IPS-20b (cell line): ENCODE measurements at regions not wholly inside any gene's neighbourhood (a gene's known extent, or its start where the extent isn't known, plus 50 kb on each side); places are given as distances from the start of the nearest gene placed in this dataset.

Experiments
- H3K27ac ChIP-seq: one replicate; pipeline ENCODE4 v1.5.1; 2013; ENCODE audit warnings: low read length
- H3K27me3 ChIP-seq: 2 replicates; pipeline ENCODE4 v1.6.1; 2013; ENCODE audit warnings: mild to moderate bottlenecking, low read length, inconsistent platforms; ENCODE audit not compliant: insufficient read depth
- H3K36me3 ChIP-seq: 2 replicates; pipeline ENCODE4 v1.6.1; 2013; ENCODE audit warnings: low read depth, mild to moderate bottlenecking, inconsistent platforms, low read length, moderate library complexity; ENCODE audit not compliant: insufficient read depth
- H3K4me1 ChIP-seq: 2 replicates; pipeline ENCODE4 v1.6.1; 2013; ENCODE audit warnings: mild to moderate bottlenecking, control low read depth, inconsistent platforms, low read length, moderate library complexity; ENCODE audit not compliant: insufficient read depth
- H3K4me3 ChIP-seq: 2 replicates; pipeline ENCODE4 v1.5.1; 2013; ENCODE audit warnings: mild to moderate bottlenecking, low read length, inconsistent platforms
- H3K9ac ChIP-seq: 2 replicates; pipeline ENCODE4 v1.6.1; 2013; ENCODE audit warnings: low read depth, mild to moderate bottlenecking, inconsistent platforms, low read length, moderate library complexity
- H3K9me3 ChIP-seq: 2 replicates; pipeline ENCODE4 v1.6.1; 2013; ENCODE audit warnings: mild to moderate bottlenecking, low read depth, low read length, inconsistent platforms; ENCODE audit not compliant: insufficient read depth

DNA sequence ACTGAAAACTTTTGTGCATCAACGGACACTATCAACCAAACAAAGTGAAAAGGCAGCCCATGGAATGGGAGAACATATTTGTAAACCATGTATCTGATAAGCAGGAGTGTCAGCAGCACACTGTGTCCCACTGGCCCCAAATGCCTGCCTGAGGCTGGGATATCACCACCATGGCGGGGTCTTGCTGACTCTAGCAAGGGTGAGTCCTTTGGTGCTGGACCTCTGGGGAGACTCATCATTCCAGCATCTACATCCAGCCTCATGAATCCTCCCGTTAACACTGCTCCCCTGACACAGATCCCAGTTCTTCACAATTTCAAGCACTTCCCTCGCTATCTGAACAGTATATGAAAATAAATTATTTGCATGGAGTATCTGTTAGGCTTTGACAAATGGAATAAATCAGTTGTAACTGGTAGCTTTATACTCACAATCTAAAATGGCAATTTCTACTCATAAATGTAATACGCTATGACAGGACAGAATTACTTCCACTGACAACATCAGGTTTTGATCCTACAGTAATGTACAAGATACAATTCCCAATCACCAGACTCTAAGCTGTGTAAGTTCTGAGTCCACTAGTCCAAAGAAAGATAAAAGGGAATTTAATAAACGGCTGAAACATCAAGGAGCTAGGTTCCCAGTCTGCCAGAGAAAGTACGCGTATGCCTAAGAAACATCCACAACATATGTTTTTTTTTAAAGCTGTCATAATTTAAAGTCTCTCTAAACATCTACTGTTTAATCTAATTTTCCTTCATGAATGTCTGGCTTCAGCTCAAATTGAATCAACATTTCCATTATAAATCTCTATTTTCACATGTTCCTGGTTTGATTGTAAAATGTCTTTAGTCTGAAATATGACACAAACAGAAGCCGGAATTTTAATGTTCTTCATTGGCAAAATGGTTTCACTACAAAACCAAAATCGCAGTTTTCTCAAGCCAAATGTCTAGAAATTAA lies 95.1 kb downstream of the SIPA1L2 start:
- no peaks in the 10 kb centered on the region for H3K9me3 ChIP-seq
- no peak overlapping the region for H3K27ac ChIP-seq
- no peak overlapping the region for H3K9ac ChIP-seq
- no peaks in the 10 kb centered on the region for H3K27me3 ChIP-seq
- peaks cover 21% of the 10 kb centered on the region for H3K4me1 ChIP-seq
- no peak overlapping the region for H3K4me3 ChIP-seq
- H3K36me3 ChIP-seq: no peaks in the 10 kb centered on the region

DNA sequence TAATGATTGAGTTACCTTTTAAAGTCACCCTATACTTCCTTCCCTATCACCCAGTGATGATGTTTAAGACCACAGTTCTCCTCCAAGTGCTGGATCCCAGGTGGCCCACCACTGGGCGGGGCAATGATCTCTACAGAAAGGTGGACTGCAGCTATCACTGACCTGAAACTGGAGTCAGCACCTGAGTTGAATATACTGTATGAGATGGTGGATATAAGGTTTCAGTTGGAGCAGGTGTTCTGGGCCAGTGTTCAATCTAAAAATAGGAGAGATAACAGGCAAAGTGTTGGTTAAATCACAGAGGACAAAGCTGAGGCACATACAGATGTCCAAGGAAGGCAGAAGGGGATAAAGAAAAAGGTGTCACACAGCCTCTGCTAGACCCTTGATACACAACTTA lies 96.6 kb downstream of the SIPA1L2 start:
- no peak overlapping the region for H3K27ac ChIP-seq
- no peaks in the 10 kb centered on the region for H3K36me3 ChIP-seq
- no peak overlapping the region for H3K4me3 ChIP-seq
- H3K27me3 ChIP-seq: no peaks in the 10 kb centered on the region
- no peak overlapping the region for H3K9ac ChIP-seq
- peaks cover 10% of the 10 kb centered on the region for H3K4me1 ChIP-seq
- H3K9me3 ChIP-seq: no peaks in the 10 kb centered on the region

DNA sequence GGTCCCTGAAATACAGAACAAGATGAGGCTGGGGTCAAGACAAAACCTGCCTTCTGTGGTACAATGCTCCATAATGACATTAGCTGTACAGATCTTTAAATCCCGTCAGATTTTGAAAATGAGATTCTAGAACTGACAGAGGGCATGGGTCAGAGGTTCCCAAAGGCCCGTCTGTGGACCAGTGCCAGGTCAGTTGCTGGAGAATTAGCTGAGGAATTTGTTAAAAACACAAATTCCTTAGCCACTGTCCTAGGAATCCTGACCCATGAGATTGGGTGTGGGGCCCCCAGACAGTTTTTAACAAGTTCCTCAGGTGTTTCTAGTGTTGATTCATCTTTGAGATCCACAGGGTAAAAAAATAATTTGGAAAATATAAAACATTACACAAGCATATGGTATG lies 97.0 kb downstream of the SIPA1L2 start:
- no peak overlapping the region for H3K4me3 ChIP-seq
- no peaks in the 10 kb centered on the region for H3K36me3 ChIP-seq
- no peak overlapping the region for H3K9ac ChIP-seq
- peaks cover 5% of the 10 kb centered on the region for H3K4me1 ChIP-seq
- no peaks in the 10 kb centered on the region for H3K27me3 ChIP-seq
- H3K27ac ChIP-seq: no peak overlapping the region
- no peaks in the 10 kb centered on the region for H3K9me3 ChIP-seq

DNA sequence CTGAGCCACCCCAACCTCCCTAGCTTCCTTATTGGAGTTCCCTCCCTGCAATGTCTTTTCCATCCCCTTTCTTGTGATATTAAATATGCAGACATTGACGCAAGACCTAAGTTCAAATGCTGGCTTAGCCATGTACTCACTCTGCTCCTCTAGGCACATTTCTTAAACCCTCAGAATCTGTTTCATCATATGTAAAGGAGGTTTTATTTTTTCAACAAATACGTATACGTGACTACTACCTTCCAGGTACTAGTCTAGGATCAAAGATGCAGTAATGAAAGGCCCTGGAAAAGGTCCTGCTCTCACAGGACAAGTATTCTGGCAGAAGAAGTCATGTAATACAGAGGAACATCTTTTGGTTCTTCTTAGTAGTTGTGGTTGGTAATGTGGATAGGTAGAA lies 98.6 kb downstream of the SIPA1L2 start:
- no peaks in the 10 kb centered on the region for H3K9me3 ChIP-seq

DNA sequence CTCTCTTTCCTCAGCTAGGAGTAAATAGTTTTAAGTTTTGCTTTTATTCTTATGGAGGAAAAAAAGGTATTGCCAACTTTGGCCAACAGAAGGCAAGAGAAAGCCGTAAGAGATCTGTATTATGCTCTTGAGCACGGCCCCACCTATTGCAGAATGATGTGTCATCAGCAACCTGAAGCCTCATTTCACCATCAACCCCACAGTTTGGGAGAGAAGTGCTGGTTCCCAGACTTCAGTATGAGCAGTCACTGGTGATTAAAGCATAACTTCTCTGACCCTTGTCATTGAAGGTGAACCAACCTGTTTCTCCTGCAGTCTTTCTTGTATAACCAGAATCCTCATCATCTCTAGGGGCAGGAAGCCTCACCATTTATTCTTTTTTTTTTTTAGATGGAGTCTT lies 100.2 kb downstream of the SIPA1L2 start:
- Histone ChIP-seq H3K4me1 (no peaks in the 10 kb centered on the region), H3K9ac (no peak overlapping the region), H3K27ac (no peak overlapping the region), H3K36me3 (no peaks in the 10 kb centered on the region), H3K9me3 (no peaks in the 10 kb centered on the region), H3K4me3 (no peak overlapping the region), H3K27me3 (no peaks in the 10 kb centered on the region)

More for the DNA sequence above, 98.6 kb downstream of the SIPA1L2 start:
- H3K4me3 ChIP-seq: no peak overlapping the region
- H3K27ac ChIP-seq: no peak overlapping the region
- no peaks in the 10 kb centered on the region for H3K27me3 ChIP-seq
- no peaks in the 10 kb centered on the region for H3K4me1 ChIP-seq
- H3K36me3 ChIP-seq: no peaks in the 10 kb centered on the region
- H3K9ac ChIP-seq: no peak overlapping the region

DNA sequence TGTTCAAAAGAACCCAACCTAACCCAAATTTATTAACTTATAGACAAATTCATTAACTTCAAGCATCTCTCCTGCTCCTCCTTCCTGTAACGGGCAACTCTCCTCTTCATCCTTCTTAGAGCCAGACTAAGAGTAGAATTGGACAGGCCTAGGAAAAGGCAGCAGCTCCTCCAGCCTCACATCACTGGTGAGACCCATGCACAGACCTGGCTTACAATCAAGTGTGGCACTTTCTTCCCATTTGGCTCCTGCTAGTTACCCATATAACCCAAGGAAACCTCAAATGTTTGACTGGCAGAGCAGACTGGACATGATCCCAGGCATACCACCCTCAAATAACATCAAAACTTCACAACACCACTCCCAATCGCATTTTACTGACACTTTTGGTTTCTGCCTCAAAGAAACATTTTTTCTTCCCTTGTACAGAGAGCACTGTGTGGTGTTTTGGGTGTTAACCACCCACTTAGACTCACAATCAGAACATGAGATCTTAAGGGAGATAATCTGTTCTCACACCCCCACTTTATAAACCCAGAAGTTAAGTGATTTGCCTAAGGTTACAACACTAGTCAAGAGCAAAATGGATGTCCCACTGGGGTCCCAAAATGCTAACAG lies 101.4 kb downstream of the SIPA1L2 start:
- no peak overlapping the region for H3K27ac ChIP-seq
- H3K36me3 ChIP-seq: no peaks in the 10 kb centered on the region
- H3K4me3 ChIP-seq: no peak overlapping the region
- no peaks in the 10 kb centered on the region; the same call in 1 of the 2 replicates for H3K4me1 ChIP-seq
- no peak overlapping the region for H3K9ac ChIP-seq
- H3K27me3 ChIP-seq: no peaks in the 10 kb centered on the region
- no peaks in the 10 kb centered on the region for H3K9me3 ChIP-seq

DNA sequence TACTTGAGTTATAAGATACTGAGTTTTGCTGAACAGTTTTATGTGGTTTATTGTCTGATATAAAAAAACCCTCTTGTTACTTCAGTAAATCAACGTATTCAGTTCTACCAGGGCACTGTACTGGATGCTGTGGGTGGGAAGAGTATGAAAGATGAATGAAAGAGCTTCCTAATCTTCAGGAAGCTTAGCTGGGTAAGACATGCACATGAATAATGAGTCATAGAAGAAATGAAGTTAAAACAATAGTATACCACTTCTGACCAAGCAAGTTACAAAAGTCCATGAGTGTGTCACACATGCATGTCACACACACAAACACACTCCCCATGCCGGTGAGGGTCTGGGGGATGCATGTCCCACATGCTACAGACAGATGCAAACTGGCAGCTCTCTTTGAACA lies 105.9 kb downstream of the SIPA1L2 start:
- Histone ChIP-seq H3K4me1 (no peaks in the 10 kb centered on the region; the same call in 1 of the 2 replicates), H3K4me3 (no peak overlapping the region), H3K27ac (no peak overlapping the region), H3K9ac (no peak overlapping the region), H3K27me3 (no peaks in the 10 kb centered on the region), H3K9me3 (no peaks in the 10 kb centered on the region), H3K36me3 (no peaks in the 10 kb centered on the region)

DNA sequence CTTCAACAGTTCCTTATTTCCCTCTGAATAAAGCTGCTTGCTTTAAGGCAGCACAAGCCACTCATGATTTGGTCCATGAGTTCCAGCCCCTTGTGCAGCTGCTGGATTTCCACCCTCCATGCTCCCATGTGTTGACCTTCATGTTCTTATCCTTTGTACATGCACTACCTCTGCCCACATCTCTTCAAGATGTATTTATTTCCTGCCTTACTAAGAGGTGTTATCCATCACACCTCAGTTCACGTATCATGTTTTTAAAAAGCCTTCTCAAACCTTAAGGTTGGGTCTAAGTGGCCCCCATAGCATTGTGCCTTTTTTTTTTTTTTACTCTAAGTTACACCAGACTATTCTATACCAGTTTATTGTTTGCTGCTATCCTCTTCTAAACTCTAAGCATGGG lies 107.7 kb downstream of the SIPA1L2 start:
- H3K27me3 ChIP-seq: no peaks in the 10 kb centered on the region

DNA sequence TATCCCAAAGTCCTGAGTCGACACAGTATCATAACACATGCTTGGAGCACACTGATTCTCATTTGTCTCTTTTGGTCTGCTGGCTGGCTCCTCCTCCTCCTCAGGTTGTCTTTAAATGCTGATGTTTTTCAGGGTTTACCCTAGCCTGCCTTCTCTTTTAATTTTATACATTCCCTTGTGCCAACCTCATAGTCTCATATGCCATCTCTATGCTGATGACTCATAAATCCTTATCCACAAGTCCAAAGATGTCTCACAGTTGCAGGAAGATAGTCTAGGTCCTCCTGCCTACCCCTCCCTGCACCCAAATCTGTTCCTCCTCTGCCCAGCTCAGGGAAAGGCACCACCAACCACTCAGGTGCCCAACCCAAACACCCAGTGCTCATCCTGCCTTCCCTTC lies 108.3 kb downstream of the SIPA1L2 start:
- Histone ChIP-seq H3K9ac (no peak overlapping the region), H3K36me3 (no peaks in the 10 kb centered on the region), H3K4me3 (no peak overlapping the region), H3K4me1 (peaks cover 9% of the 10 kb centered on the region), H3K9me3 (no peaks in the 10 kb centered on the region), H3K27ac (no peak overlapping the region), H3K27me3 (no peaks in the 10 kb centered on the region)

More for the DNA sequence above, 107.7 kb downstream of the SIPA1L2 start:
- Histone ChIP-seq H3K4me3 (no peak overlapping the region), H3K4me1 (peaks cover 5% of the 10 kb centered on the region), H3K36me3 (no peaks in the 10 kb centered on the region), H3K9me3 (no peaks in the 10 kb centered on the region), H3K27ac (no peak overlapping the region), H3K9ac (no peak overlapping the region)

DNA sequence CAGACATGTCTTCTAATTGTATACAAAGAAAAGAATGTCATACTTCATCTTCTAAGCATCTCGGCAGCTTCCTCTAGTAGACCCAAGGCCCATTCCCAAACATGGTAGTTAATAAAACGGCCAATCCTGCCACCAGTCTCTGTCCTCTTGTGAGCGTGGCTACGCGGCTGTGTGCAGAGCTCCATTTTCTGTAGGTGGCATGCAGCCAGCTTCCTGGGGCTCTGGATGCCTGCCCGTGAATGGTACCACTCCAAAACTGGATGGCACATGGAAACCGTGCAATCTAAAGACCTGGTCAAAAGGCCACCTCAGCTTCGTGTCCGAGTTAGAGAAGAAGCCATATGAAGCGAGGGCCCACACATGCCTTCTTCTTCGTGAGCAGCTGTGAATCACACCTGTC lies 110.7 kb downstream of the SIPA1L2 start:
- Histone ChIP-seq H3K27me3 (no peaks in the 10 kb centered on the region), H3K9ac (no peak overlapping the region), H3K27ac (no peak overlapping the region), H3K4me3 (no peak overlapping the region), H3K9me3 (no peaks in the 10 kb centered on the region), H3K4me1 (peaks cover 9% of the 10 kb centered on the region), H3K36me3 (peaks cover 7% of the 10 kb centered on the region; the same call in 1 of the 2 replicates)

DNA sequence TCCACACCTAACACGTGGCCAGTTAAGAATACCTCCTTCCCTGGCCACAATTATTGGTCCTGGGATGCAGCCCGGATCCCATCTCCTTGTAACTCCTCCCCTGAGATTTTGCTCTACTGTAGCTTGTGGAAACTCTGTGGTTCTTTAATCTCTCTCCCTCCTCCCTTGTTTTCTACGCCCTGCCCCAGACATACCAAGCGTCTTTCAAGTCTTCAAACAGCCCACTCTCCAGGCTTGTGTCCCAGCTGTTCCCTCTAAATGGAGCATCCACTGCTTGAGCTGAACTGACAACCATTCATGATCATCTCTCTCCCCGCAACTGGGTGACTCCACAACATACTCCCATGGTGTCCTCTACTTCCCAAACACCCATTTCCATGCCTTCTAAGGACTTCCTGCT lies 111.6 kb downstream of the SIPA1L2 start:
- H3K9me3 ChIP-seq: no peaks in the 10 kb centered on the region
- H3K27me3 ChIP-seq: no peaks in the 10 kb centered on the region

DNA sequence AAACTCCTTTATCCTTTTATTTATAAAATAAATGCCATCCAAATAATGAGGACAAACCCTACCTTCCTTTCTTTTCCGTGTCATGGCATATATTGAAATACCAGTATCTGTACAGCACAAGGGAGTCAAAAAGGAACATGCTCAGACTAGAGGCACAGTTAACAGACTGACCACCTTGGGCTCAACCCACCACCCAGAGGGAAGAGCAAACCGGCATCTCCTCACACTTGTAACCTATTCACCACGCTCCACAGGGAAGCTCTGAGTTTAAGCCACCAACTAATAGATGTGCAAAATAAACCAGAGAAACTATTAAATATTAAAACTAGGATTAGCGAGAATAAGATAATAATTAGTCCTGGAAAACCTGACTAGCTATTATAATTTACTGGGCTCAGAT lies 112.7 kb downstream of the SIPA1L2 start:
- Histone ChIP-seq H3K9me3 (no peaks in the 10 kb centered on the region), H3K36me3 (peaks cover 7% of the 10 kb centered on the region; the same call in 1 of the 2 replicates), H3K4me3 (no peak overlapping the region), H3K27ac (no peak overlapping the region), H3K4me1 (peaks cover 9% of the 10 kb centered on the region; the same call in 1 of the 2 replicates), H3K27me3 (no peaks in the 10 kb centered on the region), H3K9ac (no peak overlapping the region)

More for the DNA sequence above, 111.6 kb downstream of the SIPA1L2 start:
- Histone ChIP-seq H3K4me1 (peaks cover 9% of the 10 kb centered on the region; the same call in 1 of the 2 replicates), H3K36me3 (peaks cover 7% of the 10 kb centered on the region; the same call in 1 of the 2 replicates), H3K9ac (no peak overlapping the region), H3K4me3 (no peak overlapping the region), H3K27ac (no peak overlapping the region)
